Transverse colon (tissue), 4 donors: ENCODE measurements at regions not wholly inside any gene's neighbourhood (a gene's known extent, or its start where the extent isn't known, plus 50 kb on each side); places are given as distances from the start of the nearest gene placed in this dataset.

Source experiments
- EP300 ChIP-seq: sonication (generic); formaldehyde crosslinking; IDR thresholded peaks from one replicate; pipeline ENCODE4 v1.6.1; 2017; ENCODE audit warnings: antibody characterized with exemption, low read depth
- POLR2A ChIP-seq: fragments of 450-650 bp; IDR thresholded peaks from one replicate; pipeline ENCODE4 v1.6.1; 2016; ENCODE audit warnings: antibody characterized with exemption, mild to moderate bottlenecking, moderate library complexity
- POLR2AphosphoS5 ChIP-seq, 3 donors: sonication (generic); formaldehyde crosslinking; IDR thresholded peaks; one replicate each; pipeline ENCODE4 v1.6.1; 2016; ENCODE audit warnings: antibody characterized with exemption in 3 of 3
- TF ChIP-seq, protein P1 (sequence below), 5 experiments: fragments of 200-600 bp in 3 of 5; fragments of 450-650 bp in 2 of 5; sonication (generic) in 3 of 5; IDR thresholded peaks; 1 replicate in 2 of 5; 2 replicates in 3 of 5; pipeline ENCODE4 v1.5.1; 2016 to 2017; ENCODE audit warnings: antibody characterized with exemption in 5 of 5, inconsistent platforms in 3 of 5, mild to moderate bottlenecking in 2 of 5, moderate library complexity in 1 of 5

DNA sequence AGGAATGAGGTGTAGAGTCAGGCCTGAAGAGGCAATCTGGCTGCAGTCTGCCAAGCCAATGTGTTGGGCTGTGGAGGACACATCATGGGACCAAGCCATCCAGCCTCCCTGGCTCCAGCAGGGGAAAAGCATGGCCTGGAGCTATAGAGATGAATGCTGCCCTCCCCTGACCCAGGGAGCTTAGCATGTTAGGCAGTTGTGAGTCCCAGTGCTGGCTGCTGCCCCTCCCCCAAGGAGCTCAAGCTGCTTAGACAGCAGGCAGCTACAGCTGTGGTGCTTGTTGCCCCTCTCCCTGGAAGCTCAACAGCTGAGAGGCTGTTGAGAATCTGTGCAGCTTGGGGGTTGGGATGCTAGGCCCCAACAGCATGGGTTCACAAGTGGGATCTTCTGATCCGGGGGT, 85.6 kb upstream of the DNAJC19 start:
- TF ChIP-seq POLR2A, result no peak
- TF ChIP-seq, protein P1, sequence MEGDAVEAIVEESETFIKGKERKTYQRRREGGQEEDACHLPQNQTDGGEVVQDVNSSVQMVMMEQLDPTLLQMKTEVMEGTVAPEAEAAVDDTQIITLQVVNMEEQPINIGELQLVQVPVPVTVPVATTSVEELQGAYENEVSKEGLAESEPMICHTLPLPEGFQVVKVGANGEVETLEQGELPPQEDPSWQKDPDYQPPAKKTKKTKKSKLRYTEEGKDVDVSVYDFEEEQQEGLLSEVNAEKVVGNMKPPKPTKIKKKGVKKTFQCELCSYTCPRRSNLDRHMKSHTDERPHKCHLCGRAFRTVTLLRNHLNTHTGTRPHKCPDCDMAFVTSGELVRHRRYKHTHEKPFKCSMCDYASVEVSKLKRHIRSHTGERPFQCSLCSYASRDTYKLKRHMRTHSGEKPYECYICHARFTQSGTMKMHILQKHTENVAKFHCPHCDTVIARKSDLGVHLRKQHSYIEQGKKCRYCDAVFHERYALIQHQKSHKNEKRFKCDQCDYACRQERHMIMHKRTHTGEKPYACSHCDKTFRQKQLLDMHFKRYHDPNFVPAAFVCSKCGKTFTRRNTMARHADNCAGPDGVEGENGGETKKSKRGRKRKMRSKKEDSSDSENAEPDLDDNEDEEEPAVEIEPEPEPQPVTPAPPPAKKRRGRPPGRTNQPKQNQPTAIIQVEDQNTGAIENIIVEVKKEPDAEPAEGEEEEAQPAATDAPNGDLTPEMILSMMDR (IDR thresholded peaks at IDR 0.05), result no peak
- TF ChIP-seq POLR2AphosphoS5 (IDR thresholded peaks at IDR 0.05), result no peak
- TF ChIP-seq EP300, result no peak
